Hepatocyte (in vitro differentiated cells): ENCODE measurements at regions not wholly inside any gene's neighbourhood (a gene's known extent, or its start where the extent isn't known, plus 50 kb on each side); places are given as distances from the start of the nearest gene placed in this dataset.

ENCODE experiments used
- EZH2 ChIP-seq: fragments of 200-600 bp; sonication (generic); IDR thresholded peaks from 2 replicates; pipeline ENCODE4 v1.6.1; 2016; ENCODE audit warnings: antibody characterized with exemption, mild to moderate bottlenecking, borderline replicate concordance
- EZH2phosphoT487 ChIP-seq: fragments of 200-600 bp; sonication (generic); IDR thresholded peaks from one replicate; pipeline ENCODE4 v1.6.1; 2018; ENCODE audit warnings: antibody characterized with exemption, mild to moderate bottlenecking, low read depth, moderate library complexity; ENCODE audit not compliant: unreplicated experiment, severe bottlenecking
- TF ChIP-seq, protein P1 (sequence below): fragments of 200-600 bp; sonication (generic); IDR thresholded peaks from 2 replicates; pipeline ENCODE4 v1.5.1; 2016; ENCODE audit warnings: antibody characterized with exemption, mild to moderate bottlenecking; ENCODE audit not compliant: poor library complexity

DNA sequence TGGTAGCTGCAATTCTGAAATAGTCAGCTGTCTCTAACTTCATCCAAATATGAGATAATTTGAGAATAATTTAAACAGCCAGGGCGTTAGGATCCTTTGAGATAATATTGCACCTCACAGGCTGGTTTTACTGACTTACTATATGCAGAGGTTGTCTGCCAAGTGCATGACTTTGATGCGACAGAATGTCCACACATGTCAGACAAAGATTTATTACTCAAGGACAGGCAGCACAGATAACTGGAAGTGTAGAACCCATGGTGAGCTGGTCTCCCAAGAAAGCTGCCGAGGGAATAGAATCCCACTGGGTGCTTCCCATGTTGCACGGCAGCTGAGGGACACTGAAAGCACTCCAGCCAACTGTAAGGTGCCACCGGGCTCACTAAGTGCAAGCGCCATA is 166.2 kb upstream of the GALNTL6 start:
- TF ChIP-seq, protein P1, sequence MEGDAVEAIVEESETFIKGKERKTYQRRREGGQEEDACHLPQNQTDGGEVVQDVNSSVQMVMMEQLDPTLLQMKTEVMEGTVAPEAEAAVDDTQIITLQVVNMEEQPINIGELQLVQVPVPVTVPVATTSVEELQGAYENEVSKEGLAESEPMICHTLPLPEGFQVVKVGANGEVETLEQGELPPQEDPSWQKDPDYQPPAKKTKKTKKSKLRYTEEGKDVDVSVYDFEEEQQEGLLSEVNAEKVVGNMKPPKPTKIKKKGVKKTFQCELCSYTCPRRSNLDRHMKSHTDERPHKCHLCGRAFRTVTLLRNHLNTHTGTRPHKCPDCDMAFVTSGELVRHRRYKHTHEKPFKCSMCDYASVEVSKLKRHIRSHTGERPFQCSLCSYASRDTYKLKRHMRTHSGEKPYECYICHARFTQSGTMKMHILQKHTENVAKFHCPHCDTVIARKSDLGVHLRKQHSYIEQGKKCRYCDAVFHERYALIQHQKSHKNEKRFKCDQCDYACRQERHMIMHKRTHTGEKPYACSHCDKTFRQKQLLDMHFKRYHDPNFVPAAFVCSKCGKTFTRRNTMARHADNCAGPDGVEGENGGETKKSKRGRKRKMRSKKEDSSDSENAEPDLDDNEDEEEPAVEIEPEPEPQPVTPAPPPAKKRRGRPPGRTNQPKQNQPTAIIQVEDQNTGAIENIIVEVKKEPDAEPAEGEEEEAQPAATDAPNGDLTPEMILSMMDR = no peak
- TF ChIP-seq EZH2phosphoT487 (no peak), EZH2 (no peak)
